Endothelial cell of umbilical vein (primary cell): ENCODE measurements at regions not wholly inside any gene's neighbourhood (a gene's known extent, or its start where the extent isn't known, plus 50 kb on each side); places are given as distances from the start of the nearest gene placed in this dataset.

Source experiments
- BruUV-seq: library from RNA; stranded (reverse); fragments of 400-500 nt; replicated peaks from 2 replicates; lab custom pipeline; 2021; lab: Mats Ljungman, UMichigan
- CTCF ChIA-PET: fragments of 300-600, 350-600 bp; sonication (Branson Sonifier 250); formaldehyde crosslinking; loops from one replicate; lab custom pipeline; 2021; ENCODE audit warnings: antibody characterized with exemption, inconsistent platforms; lab: Charles Lee
- POLR2A ChIA-PET: fragments of 300-600, 350-600 bp; sonication (Branson Sonifier 250); formaldehyde crosslinking; loops from one replicate; lab custom pipeline; 2021; ENCODE audit warnings: antibody characterized with exemption, inconsistent platforms; lab: Charles Lee
- DNase-seq: peaks from one replicate; pipeline ENCODE4 v3.0.0-alpha.2; 2011; ENCODE audit warnings: low read depth, low spot score
- FAIRE-seq: peaks from 2 replicates; lab custom pipeline; 2011; peaks lifted over from hg19 to GRCh38; lab: Jason Lieb, UNC
- H2AFZ ChIP-seq: 2 replicates; pipeline ENCODE4 v1.6.0; 2012; ENCODE audit warnings: low read depth, low read length, control low read depth, inconsistent platforms
- H3K27ac ChIP-seq: 2 replicates; pipeline ENCODE4 v1.5.1; 2011; ENCODE audit warnings: low read depth, mild to moderate bottlenecking, control low read depth, low read length, moderate library complexity; ENCODE audit not compliant: insufficient read depth
- H3K27me3 ChIP-seq, 2 experiments: 2 replicates each; pipeline versions ENCODE4 v1.6.0 to v1.6.1; 2011; ENCODE audit warnings: low read length in 2 of 2, mixed read lengths in 1 of 2; ENCODE audit not compliant: control insufficient read depth in 2 of 2, insufficient read depth in 2 of 2
- H3K36me3 ChIP-seq, 2 experiments: 2 replicates in 1 of 2; 3 replicates in 1 of 2; pipeline ENCODE4 v1.5.1; 2011; ENCODE audit warnings: low read length in 2 of 2, mild to moderate bottlenecking in 1 of 2, moderate library complexity in 1 of 2; ENCODE audit not compliant: control insufficient read depth in 2 of 2, insufficient read depth in 2 of 2; ENCODE audit errors: extremely low read depth in 1 of 2
- H3K4me1 ChIP-seq: 3 replicates; pipeline ENCODE4 v1.5.1; 2011; ENCODE audit warnings: mild to moderate bottlenecking, low read length; ENCODE audit not compliant: control insufficient read depth, insufficient read depth; ENCODE audit errors: extremely low read depth
- H3K4me2 ChIP-seq: 2 replicates; pipeline ENCODE4 v1.6.1; 2011; ENCODE audit warnings: low read length, control low read depth, mixed read lengths; ENCODE audit not compliant: insufficient read depth
- H3K4me3 ChIP-seq, 3 experiments: fragments of 200-600 bp in 1 of 3; sonication (generic), shearing (Covaris generic) in 1 of 3; replicated peaks in 1 of 3; 2 replicates each; pipeline ENCODE4 v1.5.1; 2011 to 2016; ENCODE audit warnings: control low read depth in 3 of 3, low read length in 3 of 3, mild to moderate bottlenecking in 2 of 3, inconsistent platforms in 1 of 3, low read depth in 1 of 3, moderate library complexity in 1 of 3; ENCODE audit not compliant: insufficient read depth in 1 of 3
- H3K79me2 ChIP-seq: 2 replicates; pipeline ENCODE4 v1.6.0; 2012; ENCODE audit warnings: low read length, inconsistent platforms; ENCODE audit not compliant: control insufficient read depth, insufficient read depth
- H3K9ac ChIP-seq: replicated peaks from 2 replicates; pipeline ENCODE3; 2011; ENCODE audit warnings: low read length, control low read depth; ENCODE audit not compliant: insufficient read depth; ENCODE audit errors: extremely low read depth
- H3K9me1 ChIP-seq: replicated peaks from 3 replicates; pipeline ENCODE4 v1.6.0; 2011; ENCODE audit warnings: mild to moderate bottlenecking, low read length; ENCODE audit not compliant: control insufficient read depth, insufficient read depth; ENCODE audit errors: extremely low read depth
- H3K9me3 ChIP-seq: replicated peaks from 2 replicates; pipeline ENCODE4 v1.5.1; 2012; ENCODE audit warnings: low read length, inconsistent platforms; ENCODE audit not compliant: control insufficient read depth, insufficient read depth
- H4K20me1 ChIP-seq: replicated peaks from 2 replicates; pipeline ENCODE3; 2011; ENCODE audit warnings: mild to moderate bottlenecking, low read length; ENCODE audit not compliant: control insufficient read depth, insufficient read depth; ENCODE audit errors: extremely low read depth
- CTCF ChIP-seq, 2 donors: IDR thresholded peaks; 1 replicate in 1 of 2; 2 replicates in 1 of 2; pipeline ENCODE4 v1.5.1; 2011; ENCODE audit warnings: low read length in 2 of 2, mild to moderate bottlenecking in 2 of 2, moderate library complexity in 2 of 2, control low read depth in 1 of 2, inconsistent platforms in 1 of 2, low read depth in 1 of 2; ENCODE audit not compliant: insufficient read depth in 1 of 2; ENCODE audit errors: extremely low read depth in 1 of 2
- EZH2 ChIP-seq: IDR thresholded peaks from 2 replicates; pipeline ENCODE4 v1.6.1; 2012; ENCODE audit warnings: borderline replicate concordance, low read depth, mild to moderate bottlenecking, moderate library complexity, low read length, inconsistent platforms; ENCODE audit not compliant: severe bottlenecking
- FOS ChIP-seq: IDR thresholded peaks from 2 replicates; pipeline ENCODE4 v1.6.1; 2011; ENCODE audit warnings: mild to moderate bottlenecking, low read length, moderate library complexity, borderline replicate concordance; ENCODE audit not compliant: insufficient read depth
- GATA2 ChIP-seq: IDR thresholded peaks from 2 replicates; pipeline ENCODE4 v1.7.0; 2011; ENCODE audit warnings: low read depth, mild to moderate bottlenecking, moderate library complexity, mixed read lengths, low read length; ENCODE audit not compliant: insufficient read length, insufficient read depth
- JUN ChIP-seq: IDR thresholded peaks from 2 replicates; pipeline ENCODE4 v1.6.1; 2011; ENCODE audit warnings: borderline replicate concordance, low read depth; ENCODE audit not compliant: insufficient read length, insufficient read depth
- MAX ChIP-seq: IDR thresholded peaks from 2 replicates; pipeline ENCODE4 v1.6.1; 2011; ENCODE audit not compliant: insufficient read depth, insufficient read length
- MYC ChIP-seq: IDR thresholded peaks from one replicate; pipeline ENCODE4 v1.6.1; 2011; ENCODE audit warnings: mild to moderate bottlenecking, low read depth, low read length
- POLR2A ChIP-seq: IDR thresholded peaks from 2 replicates; pipeline ENCODE4 v1.6.1; 2012; ENCODE audit warnings: low read depth, mild to moderate bottlenecking, control low read depth, low read length
- POLR2AphosphoS5 ChIP-seq: IDR thresholded peaks from 2 replicates; pipeline ENCODE4 v1.6.1; 2012; ENCODE audit warnings: low read depth, mild to moderate bottlenecking, control low read depth, low read length, moderate library complexity; ENCODE audit not compliant: insufficient read depth
- dilution Hi-C: fragments of 300-500 bp; cut with MboI; formaldehyde crosslinking; loops from one replicate; pipeline ENCODE4 v1.15.0; 2019; ENCODE audit warnings: low sequenced_read_pairs; ENCODE audit not compliant: extremely low pct_ligation_motif_present
- intact Hi-C: fragments of 100-400 bp; cut with micrococcal nuclease; formaldehyde crosslinking; loops from one replicate; pipeline ENCODE4 v1.10.0; 2022

GRCh38 chr5:66513130-66513529, 83.1 kb upstream of the MAST4 start:
- Histone ChIP-seq H3K9me3 (no peaks in the 10 kb centered on the region), H3K36me3 (no peaks in the 10 kb centered on the region), H3K79me2 (no peaks in the 10 kb centered on the region), H3K27me3 (peaks cover 0 to 2% of the 10 kb centered on the region in 2 experiments), H3K4me2 (no peak overlapping the region), H4K20me1 (no peaks in the 10 kb centered on the region), H2AFZ (no peak overlapping the region), H3K27ac (no peak overlapping the region), H3K9ac (no peak overlapping the region), H3K4me1 (no peaks in the 10 kb centered on the region), H3K4me3 (no peak overlapping the region), H3K9me1 (no peaks in the 10 kb centered on the region)
- intact Hi-C loops, result no loop called here
- POLR2A ChIA-PET, result no interaction called here
- no TSS peak for BruUV-seq
- CTCF ChIA-PET, result no interaction called here
- TF ChIP-seq POLR2A, result no peak
- TF ChIP-seq CTCF (IDR thresholded peaks at IDR 0.05; ENCODE audit: extremely low read depth in 1 of 2, insufficient read depth in 1 of 2, low read depth in 1 of 2, low read length in 2 of 2), result no peak
- TF ChIP-seq EZH2, result no peak
- no peak for TF ChIP-seq POLR2AphosphoS5
- TF ChIP-seq FOS, result no peak
- no peak for TF ChIP-seq MAX
- no peak for TF ChIP-seq JUN
- no peak for TF ChIP-seq MYC
- no peak for TF ChIP-seq GATA2
- no peak for DNase-seq
- no peak for FAIRE-seq
- dilution Hi-C loops, result no loop called here
